ENCODE measurements at regions not wholly inside any gene's neighbourhood (a gene's known extent, or its start where the extent isn't known, plus 50 kb on each side); places are given as distances from the start of the nearest gene placed in this dataset.

DNA sequence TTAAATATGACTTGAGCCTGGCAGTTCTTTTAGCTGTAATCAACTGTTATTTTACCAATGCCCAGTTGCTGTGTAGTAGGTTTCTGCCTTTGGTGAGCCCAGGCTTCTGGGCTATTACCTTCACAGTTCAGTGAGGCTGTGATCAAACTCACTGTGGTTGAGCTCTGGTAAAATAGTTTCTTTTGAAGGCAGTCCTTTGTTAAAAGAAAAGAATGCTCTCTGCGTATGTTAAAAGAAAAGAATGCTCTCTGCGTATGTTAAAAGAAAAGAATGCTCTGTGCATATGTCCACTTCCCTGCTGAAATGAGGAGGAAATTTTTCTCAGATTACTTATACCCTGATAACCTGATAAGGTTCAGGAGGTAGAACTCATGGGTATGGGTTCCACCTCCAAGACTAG is 244.3 kb downstream of the RNF144A start:
- Histone ChIP-seq H3K4me3 (ENCODE audit: low read length, poor library complexity, severe bottlenecking) (no peak overlapping the region), H3K79me2 (ENCODE audit: insufficient read depth, low read length) (no peaks in the 10 kb centered on the region), H4K20me1 (ENCODE audit: insufficient read depth, low read length, poor library complexity, severe bottlenecking) (no peaks in the 10 kb centered on the region), H3K9me3 (ENCODE audit: insufficient read depth, low read depth, low read length) (no peaks in the 10 kb centered on the region), H3F3A (ENCODE audit: low read depth) (no peaks in the 10 kb centered on the region), H2AFZ (ENCODE audit: low read length) (no peak overlapping the region), H3K9me2 (replicated peaks; ENCODE audit: low read depth, low read length) (no peaks in the 10 kb centered on the region), H3K4me1 (ENCODE audit: insufficient read depth, low read length, poor library complexity, severe bottlenecking) (no peaks in the 10 kb centered on the region), H3K9ac (ENCODE audit: low read depth, low read length, poor library complexity, severe bottlenecking) (no peak overlapping the region), H3K36me3 (ENCODE audit: insufficient read depth, low read length) (no peaks in the 10 kb centered on the region), H3K4me2 (ENCODE audit: low read depth, low read length, poor library complexity, severe bottlenecking) (no peak overlapping the region), H3K27me3 (ENCODE audit: insufficient read depth, low read length, poor library complexity, severe bottlenecking) (no peaks in the 10 kb centered on the region)
- no peak for TF ChIP-seq EZH2phosphoT487 (IDR thresholded peaks at IDR 0.05; ENCODE audit: borderline replicate concordance)
- TF ChIP-seq, protein P1, sequence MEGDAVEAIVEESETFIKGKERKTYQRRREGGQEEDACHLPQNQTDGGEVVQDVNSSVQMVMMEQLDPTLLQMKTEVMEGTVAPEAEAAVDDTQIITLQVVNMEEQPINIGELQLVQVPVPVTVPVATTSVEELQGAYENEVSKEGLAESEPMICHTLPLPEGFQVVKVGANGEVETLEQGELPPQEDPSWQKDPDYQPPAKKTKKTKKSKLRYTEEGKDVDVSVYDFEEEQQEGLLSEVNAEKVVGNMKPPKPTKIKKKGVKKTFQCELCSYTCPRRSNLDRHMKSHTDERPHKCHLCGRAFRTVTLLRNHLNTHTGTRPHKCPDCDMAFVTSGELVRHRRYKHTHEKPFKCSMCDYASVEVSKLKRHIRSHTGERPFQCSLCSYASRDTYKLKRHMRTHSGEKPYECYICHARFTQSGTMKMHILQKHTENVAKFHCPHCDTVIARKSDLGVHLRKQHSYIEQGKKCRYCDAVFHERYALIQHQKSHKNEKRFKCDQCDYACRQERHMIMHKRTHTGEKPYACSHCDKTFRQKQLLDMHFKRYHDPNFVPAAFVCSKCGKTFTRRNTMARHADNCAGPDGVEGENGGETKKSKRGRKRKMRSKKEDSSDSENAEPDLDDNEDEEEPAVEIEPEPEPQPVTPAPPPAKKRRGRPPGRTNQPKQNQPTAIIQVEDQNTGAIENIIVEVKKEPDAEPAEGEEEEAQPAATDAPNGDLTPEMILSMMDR (conservative IDR thresholded peaks at IDR 0.05; ENCODE audit: low read length) = no peak

DNA sequence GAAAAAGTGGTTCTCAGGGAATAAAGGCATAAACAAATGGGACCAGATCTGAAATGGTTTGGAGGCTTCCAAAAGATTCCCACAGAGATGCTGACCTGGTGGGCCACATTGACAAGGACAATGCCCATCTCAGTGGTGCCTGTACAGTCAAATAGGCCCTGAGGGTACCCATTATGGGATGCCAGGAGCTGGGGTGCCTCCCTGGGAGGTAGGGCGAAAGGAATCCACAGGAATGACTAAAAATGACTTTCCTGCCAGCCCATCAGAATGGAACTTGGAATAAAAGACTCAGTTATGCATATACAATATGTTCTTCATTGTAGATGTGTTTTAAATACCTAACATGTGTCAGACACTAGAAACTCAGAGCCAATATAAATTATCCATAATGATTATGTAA is 248.5 kb downstream of the RNF144A start:
- Histone ChIP-seq H2AFZ (ENCODE audit: low read length) (no peak overlapping the region), H3K4me3 (ENCODE audit: low read length, poor library complexity, severe bottlenecking) (no peak overlapping the region), H3K27me3 (ENCODE audit: insufficient read depth, low read length, poor library complexity, severe bottlenecking) (no peaks in the 10 kb centered on the region), H3K9me3 (ENCODE audit: insufficient read depth, low read depth, low read length) (no peaks in the 10 kb centered on the region), H3K79me2 (ENCODE audit: insufficient read depth, low read length) (no peaks in the 10 kb centered on the region), H3K4me1 (ENCODE audit: insufficient read depth, low read length, poor library complexity, severe bottlenecking) (no peaks in the 10 kb centered on the region), H3F3A (ENCODE audit: low read depth) (no peaks in the 10 kb centered on the region), H4K20me1 (ENCODE audit: insufficient read depth, low read length, poor library complexity, severe bottlenecking) (no peaks in the 10 kb centered on the region), H3K9me2 (replicated peaks; ENCODE audit: low read depth, low read length) (no peaks in the 10 kb centered on the region), H3K9ac (ENCODE audit: low read depth, low read length, poor library complexity, severe bottlenecking) (no peak overlapping the region), H3K36me3 (ENCODE audit: insufficient read depth, low read length) (no peaks in the 10 kb centered on the region), H3K4me2 (ENCODE audit: low read depth, low read length, poor library complexity, severe bottlenecking) (no peak overlapping the region)
- TF ChIP-seq, protein P1 (conservative IDR thresholded peaks at IDR 0.05; ENCODE audit: low read length) = no peak
- no peak for TF ChIP-seq EZH2phosphoT487 (IDR thresholded peaks at IDR 0.05; ENCODE audit: borderline replicate concordance)

DNA sequence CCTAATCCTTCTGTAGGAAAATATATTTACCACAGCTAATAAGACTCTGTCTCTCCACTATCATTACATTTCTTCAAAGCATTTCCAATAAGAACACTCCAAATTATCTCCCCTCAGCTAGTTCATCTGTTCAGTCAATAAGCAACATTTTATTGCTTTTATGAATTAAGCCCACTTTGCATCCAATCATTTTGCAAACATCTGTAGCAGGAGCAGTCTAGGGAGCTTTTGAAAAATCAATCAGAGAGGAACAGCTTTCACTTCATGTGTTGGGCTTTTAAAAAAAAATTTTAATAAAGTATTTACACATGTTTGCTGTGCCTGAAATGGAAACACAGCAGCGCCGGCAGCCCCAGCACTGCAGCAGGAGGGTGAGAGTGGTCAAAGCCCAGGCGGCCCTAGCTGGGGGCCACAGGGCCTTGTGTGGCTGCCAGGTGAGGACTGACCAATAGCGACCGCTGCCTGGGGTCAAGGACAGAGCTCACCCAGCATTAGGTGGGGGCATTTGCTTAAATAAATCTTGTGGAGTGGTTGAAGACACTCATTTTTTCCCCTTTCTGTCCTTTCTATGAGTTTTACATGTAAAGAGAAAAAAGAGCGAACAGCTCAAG is 250.7 kb downstream of the RNF144A start:
- no peaks in the 10 kb centered on the region for H3F3A ChIP-seq (ENCODE audit: low read depth)
- H3K27me3 ChIP-seq (ENCODE audit: insufficient read depth, low read length, poor library complexity, severe bottlenecking) = no peaks in the 10 kb centered on the region
- H2AFZ ChIP-seq (ENCODE audit: low read length) = no peak overlapping the region
- no peaks in the 10 kb centered on the region for H3K9me2 ChIP-seq (replicated peaks; ENCODE audit: low read depth, low read length)
- TF ChIP-seq, protein P1 (conservative IDR thresholded peaks at IDR 0.05; ENCODE audit: low read length) = no peak
- no peak for TF ChIP-seq EZH2phosphoT487 (IDR thresholded peaks at IDR 0.05; ENCODE audit: borderline replicate concordance)
- no peak overlapping the region for H3K4me2 ChIP-seq (ENCODE audit: low read depth, low read length, poor library complexity, severe bottlenecking)
- no peaks in the 10 kb centered on the region for H4K20me1 ChIP-seq (ENCODE audit: insufficient read depth, low read length, poor library complexity, severe bottlenecking)
- H3K4me1 ChIP-seq (ENCODE audit: insufficient read depth, low read length, poor library complexity, severe bottlenecking) = no peaks in the 10 kb centered on the region
- no peak overlapping the region for H3K9ac ChIP-seq (ENCODE audit: low read depth, low read length, poor library complexity, severe bottlenecking)
- H3K79me2 ChIP-seq (ENCODE audit: insufficient read depth, low read length) = no peaks in the 10 kb centered on the region
- no peak overlapping the region for H3K4me3 ChIP-seq (ENCODE audit: low read length, poor library complexity, severe bottlenecking)
- H3K9me3 ChIP-seq (ENCODE audit: insufficient read depth, low read depth, low read length) = no peaks in the 10 kb centered on the region
- H3K36me3 ChIP-seq (ENCODE audit: insufficient read depth, low read length) = no peaks in the 10 kb centered on the region

Data from Loucy (cell line).